NCI-H2196 (cell line): ENCODE measurements at regions not wholly inside any gene's neighbourhood (a gene's known extent, or its start where the extent isn't known, plus 50 kb on each side); places are given as distances from the start of the nearest gene placed in this dataset.
A peak's percentile ranks its signal among the peaks of the same experiment; 100 is the strongest.

Experiments used
- DNase-seq: peaks from one replicate; lab custom pipeline; 2025; ENCODE audit not compliant: unreplicated experiment; lab: John Stamatoyannopoulos, UW

- no peak for DNase-seq
These were observed 128.1 kb upstream of the HDAC4 start for GRCh38 chr2:239528883-239529282.

GRCh38 chr2:239528146-239528545 is 127.3 kb upstream of the HDAC4 start:
- DNase-seq: no peak

- DNase-seq: no peak
These were observed 126.0 kb upstream of the HDAC4 start for GRCh38 chr2:239526666-239527415.

GRCh38 chr2:239526038-239526437 is 125.2 kb upstream of the HDAC4 start:
- no peak for DNase-seq

GRCh38 chr2:239523954-239524330 is 123.1 kb upstream of the HDAC4 start:
- DNase-seq: no peak

- no peak for DNase-seq
These were observed 122.5 kb upstream of the HDAC4 start for GRCh38 chr2:239523147-239523953.

- DNase-seq: no peak
These were observed 121.9 kb upstream of the HDAC4 start for GRCh38 chr2:239522740-239523119.

- DNase-seq: no peak
These were observed 121.4 kb upstream of the HDAC4 start for GRCh38 chr2:239522002-239522739.

- no peak for DNase-seq
These were observed 120.6 kb upstream of the HDAC4 start for GRCh38 chr2:239521518-239521815.

- DNase-seq: no peak
These were observed 120.1 kb upstream of the HDAC4 start for GRCh38 chr2:239520811-239521517.

GRCh38 chr2:239519921-239520585 is 119.2 kb upstream of the HDAC4 start:
- DNase-seq: no peak

- peak; percentile 51 for DNase-seq
These were observed 118.5 kb upstream of the HDAC4 start for GRCh38 chr2:239519089-239519920.

GRCh38 chr2:239518286-239519088 is 117.7 kb upstream of the HDAC4 start:
- no peak for DNase-seq

GRCh38 chr2:239517686-239518085 is 116.9 kb upstream of the HDAC4 start:
- no peak for DNase-seq

GRCh38 chr2:239516954-239517305 is 116.1 kb upstream of the HDAC4 start:
- no peak for DNase-seq

- DNase-seq: no peak
These were observed 115.6 kb upstream of the HDAC4 start for GRCh38 chr2:239516286-239516953.

- no peak for DNase-seq
These were observed 114.1 kb upstream of the HDAC4 start for GRCh38 chr2:239514754-239515530.

GRCh38 chr2:239512054-239512453 is 111.2 kb upstream of the HDAC4 start:
- DNase-seq: no peak
